ENCODE measurements at regions not wholly inside any gene's neighbourhood (a gene's known extent, or its start where the extent isn't known, plus 50 kb on each side); places are given as distances from the start of the nearest gene placed in this dataset.

DNA sequence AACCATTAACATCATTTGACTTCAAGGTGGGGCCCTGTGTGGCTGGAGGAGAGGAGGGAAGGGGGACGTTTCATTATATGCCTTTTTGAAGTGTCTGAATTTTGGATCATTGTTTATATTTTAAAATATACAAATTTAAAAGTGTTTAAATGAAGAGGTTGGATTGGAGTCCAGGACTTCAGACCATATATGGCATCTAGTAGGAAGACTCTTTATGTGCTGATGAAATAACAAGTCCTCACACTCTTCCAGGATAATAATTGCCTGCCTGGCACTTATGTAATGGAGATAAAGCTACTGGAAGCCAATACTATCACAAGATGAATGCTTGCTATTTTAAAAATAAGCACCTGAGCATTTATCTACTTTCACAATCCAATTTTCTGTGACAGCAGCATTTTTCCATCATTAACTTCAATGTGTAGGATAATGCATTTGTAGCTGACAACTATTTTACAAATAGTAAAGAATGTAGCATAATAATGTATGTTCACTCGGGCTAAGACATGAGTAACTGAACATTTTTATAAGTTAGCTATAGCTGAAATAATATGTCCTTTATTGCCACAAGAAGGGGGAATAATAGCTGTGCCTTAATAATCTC lies 188.4 kb downstream of the MTCL1 start:
- Histone ChIP-seq H3K9me1 (ENCODE audit: control insufficient read depth, insufficient read depth, low read length) (no peaks in the 10 kb centered on the region), H3K9ac (ENCODE audit: insufficient read depth in 1 of 2, low read depth in 2 of 2, low read length in 2 of 2) (peak overlapping the region in 1 of 2 experiments; percentile 37; a peak in 2 of 4 replicates), H3K9me3 (replicated peaks; ENCODE audit: control insufficient read depth, insufficient read depth, low read depth, low read length) (no peaks in the 10 kb centered on the region; the same call in 1 of the 2 replicates), H3K4me2 (ENCODE audit: insufficient read depth, low read length) (peak overlapping the region; percentile 12), H3K4me3 (no peak overlapping the region), H2AFZ (ENCODE audit: low read depth, low read length) (peak overlapping the region; percentile 82), H3K36me3 (ENCODE audit: control insufficient read depth, insufficient read depth, low read length) (no peaks in the 10 kb centered on the region), H3K27ac (ENCODE audit: extremely low read depth, low read depth, low read length) (peak overlapping the region; percentile 71), H3K4me1 (replicated peaks in 1 of 2; ENCODE audit: control insufficient read depth in 2 of 2, insufficient read depth in 2 of 2, low read length in 2 of 2) (peaks cover 6 to 42% of the 10 kb centered on the region in 2 experiments; a peak in 4 of 5 replicates), H4K20me1 (replicated peaks; ENCODE audit: control insufficient read depth, insufficient read depth, low read length) (no peaks in the 10 kb centered on the region), H3K27me3 (ENCODE audit: control insufficient read depth in 2 of 2, insufficient read depth in 2 of 2, low read length in 2 of 2) (no peaks in the 10 kb centered on the region), H3K79me2 (ENCODE audit: control insufficient read depth, insufficient read depth, low read length) (no peaks in the 10 kb centered on the region)
- in situ Hi-C loops (cut with MboI) (no loop called here), intact Hi-C loops (cut with micrococcal nuclease) (loop anchor here (2.0 kb wide), 1 partner anchor 19 kb away; no protein-coding TSS in a partner anchor)
- POLR2A ChIA-PET = interaction anchor here (1.0 kb wide), 2 partner anchors 16 to 24 kb away, joined by 3 to 4 read pairs; no protein-coding TSS in a partner anchor
- CTCF ChIA-PET (ENCODE audit: low intra/inter-chr PET ratio) = no interaction called here
- ATAC-seq (peak; percentile 11; the same call in 2 of the 3 replicates), FAIRE-seq (no peak), DNase-seq (ENCODE audit: extremely low read depth in 1 of 4, low spot score in 3 of 4) (no peak)
- WGBS (ENCODE audit: insufficient coverage, low coverage, missing lambda C conversion rate) = 28% methylated on average over 2 of the region's 2 CpGs
- no TSS peak for BruUV-seq (replicated peaks)
- TF ChIP-seq, protein P1, sequence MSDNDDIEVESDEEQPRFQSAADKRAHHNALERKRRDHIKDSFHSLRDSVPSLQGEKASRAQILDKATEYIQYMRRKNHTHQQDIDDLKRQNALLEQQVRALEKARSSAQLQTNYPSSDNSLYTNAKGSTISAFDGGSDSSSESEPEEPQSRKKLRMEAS (CRISPR knock-in tag; IDR thresholded peaks at IDR 0.05) = no peak
- TF ChIP-seq KAT2B (IDR thresholded peaks at IDR 0.05; ENCODE audit: low read depth, low read length) (no peak), THRB (CRISPR knock-in tag; conservative IDR thresholded peaks at IDR 0.05) (no peak), ZBTB17 (CRISPR knock-in tag; IDR thresholded peaks at IDR 0.05) (no peak), KAT7 (CRISPR knock-in tag; IDR thresholded peaks at IDR 0.05; ENCODE audit: borderline replicate concordance) (no peak)
- TF ChIP-seq, protein P2, sequence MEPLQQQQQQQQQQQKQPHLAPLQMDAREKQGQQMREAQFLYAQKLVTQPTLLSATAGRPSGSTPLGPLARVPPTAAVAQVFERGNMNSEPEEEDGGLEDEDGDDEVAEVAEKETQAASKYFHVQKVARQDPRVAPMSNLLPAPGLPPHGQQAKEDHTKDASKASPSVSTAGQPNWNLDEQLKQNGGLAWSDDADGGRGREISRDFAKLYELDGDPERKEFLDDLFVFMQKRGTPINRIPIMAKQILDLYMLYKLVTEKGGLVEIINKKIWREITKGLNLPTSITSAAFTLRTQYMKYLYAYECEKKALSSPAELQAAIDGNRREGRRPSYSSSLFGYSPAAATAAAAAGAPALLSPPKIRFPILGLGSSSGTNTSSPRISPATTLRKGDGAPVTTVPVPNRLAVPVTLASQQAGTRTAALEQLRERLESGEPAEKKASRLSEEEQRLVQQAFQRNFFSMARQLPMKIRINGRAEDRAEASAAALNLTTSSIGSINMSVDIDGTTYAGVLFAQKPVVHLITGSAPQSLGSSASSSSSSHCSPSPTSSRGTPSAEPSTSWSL (CRISPR knock-in tag; IDR thresholded peaks at IDR 0.05; ENCODE audit: borderline replicate concordance) = no peak
- TF ChIP-seq, protein P3, sequence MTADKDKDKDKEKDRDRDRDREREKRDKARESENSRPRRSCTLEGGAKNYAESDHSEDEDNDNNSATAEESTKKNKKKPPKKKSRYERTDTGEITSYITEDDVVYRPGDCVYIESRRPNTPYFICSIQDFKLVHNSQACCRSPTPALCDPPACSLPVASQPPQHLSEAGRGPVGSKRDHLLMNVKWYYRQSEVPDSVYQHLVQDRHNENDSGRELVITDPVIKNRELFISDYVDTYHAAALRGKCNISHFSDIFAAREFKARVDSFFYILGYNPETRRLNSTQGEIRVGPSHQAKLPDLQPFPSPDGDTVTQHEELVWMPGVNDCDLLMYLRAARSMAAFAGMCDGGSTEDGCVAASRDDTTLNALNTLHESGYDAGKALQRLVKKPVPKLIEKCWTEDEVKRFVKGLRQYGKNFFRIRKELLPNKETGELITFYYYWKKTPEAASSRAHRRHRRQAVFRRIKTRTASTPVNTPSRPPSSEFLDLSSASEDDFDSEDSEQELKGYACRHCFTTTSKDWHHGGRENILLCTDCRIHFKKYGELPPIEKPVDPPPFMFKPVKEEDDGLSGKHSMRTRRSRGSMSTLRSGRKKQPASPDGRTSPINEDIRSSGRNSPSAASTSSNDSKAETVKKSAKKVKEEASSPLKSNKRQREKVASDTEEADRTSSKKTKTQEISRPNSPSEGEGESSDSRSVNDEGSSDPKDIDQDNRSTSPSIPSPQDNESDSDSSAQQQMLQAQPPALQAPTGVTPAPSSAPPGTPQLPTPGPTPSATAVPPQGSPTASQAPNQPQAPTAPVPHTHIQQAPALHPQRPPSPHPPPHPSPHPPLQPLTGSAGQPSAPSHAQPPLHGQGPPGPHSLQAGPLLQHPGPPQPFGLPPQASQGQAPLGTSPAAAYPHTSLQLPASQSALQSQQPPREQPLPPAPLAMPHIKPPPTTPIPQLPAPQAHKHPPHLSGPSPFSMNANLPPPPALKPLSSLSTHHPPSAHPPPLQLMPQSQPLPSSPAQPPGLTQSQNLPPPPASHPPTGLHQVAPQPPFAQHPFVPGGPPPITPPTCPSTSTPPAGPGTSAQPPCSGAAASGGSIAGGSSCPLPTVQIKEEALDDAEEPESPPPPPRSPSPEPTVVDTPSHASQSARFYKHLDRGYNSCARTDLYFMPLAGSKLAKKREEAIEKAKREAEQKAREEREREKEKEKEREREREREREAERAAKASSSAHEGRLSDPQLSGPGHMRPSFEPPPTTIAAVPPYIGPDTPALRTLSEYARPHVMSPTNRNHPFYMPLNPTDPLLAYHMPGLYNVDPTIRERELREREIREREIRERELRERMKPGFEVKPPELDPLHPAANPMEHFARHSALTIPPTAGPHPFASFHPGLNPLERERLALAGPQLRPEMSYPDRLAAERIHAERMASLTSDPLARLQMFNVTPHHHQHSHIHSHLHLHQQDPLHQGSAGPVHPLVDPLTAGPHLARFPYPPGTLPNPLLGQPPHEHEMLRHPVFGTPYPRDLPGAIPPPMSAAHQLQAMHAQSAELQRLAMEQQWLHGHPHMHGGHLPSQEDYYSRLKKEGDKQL (CRISPR knock-in tag; IDR thresholded peaks at IDR 0.05; ENCODE audit: borderline replicate concordance) = no peak

All from K562 (cell line).